ENCODE measurements at regions not wholly inside any gene's neighbourhood (a gene's known extent, or its start where the extent isn't known, plus 50 kb on each side); places are given as distances from the start of the nearest gene placed in this dataset.
"Not testable (repeated sequence)": the region's sequence is repeated elsewhere in the genome, so short reads cannot be mapped to it uniquely, and the experiment has no call there.

- no peak for DNase-seq (ENCODE audit: extremely low read depth, low read depth)
Observed at GRCh38 chr7:140283472-140283871, 106.7 kb upstream of the KDM7A start.

GRCh38 chr7:140281960-140282359, 105.2 kb upstream of the KDM7A start:
- no peak for DNase-seq (ENCODE audit: extremely low read depth, low read depth)

- DNase-seq (ENCODE audit: extremely low read depth, low read depth), result no peak
Observed at GRCh38 chr7:140281255-140281654, 104.5 kb upstream of the KDM7A start.

GRCh38 chr7:140276001-140276400, 99.2 kb upstream of the KDM7A start:
- no peak for DNase-seq (ENCODE audit: extremely low read depth, low read depth)

- DNase-seq (ENCODE audit: extremely low read depth, low read depth), result no peak
Observed at GRCh38 chr7:140275069-140275965, 98.5 kb upstream of the KDM7A start.

- DNase-seq (ENCODE audit: extremely low read depth, low read depth), result no peak
Observed at GRCh38 chr7:140273417-140273816, 96.6 kb upstream of the KDM7A start.

- not testable (repeated sequence) for DNase-seq (ENCODE audit: extremely low read depth, low read depth)
Observed at GRCh38 chr7:140271643-140271968, 94.8 kb upstream of the KDM7A start.

- DNase-seq (ENCODE audit: extremely low read depth, low read depth), result no peak
Observed at GRCh38 chr7:140269004-140269638, 92.3 kb upstream of the KDM7A start.

- no peak for DNase-seq (ENCODE audit: extremely low read depth, low read depth)
Observed at GRCh38 chr7:140267381-140268226, 90.8 kb upstream of the KDM7A start.

- DNase-seq (ENCODE audit: extremely low read depth, low read depth), result no peak
Observed at GRCh38 chr7:140263277-140263676, 86.5 kb upstream of the KDM7A start.

- DNase-seq (ENCODE audit: extremely low read depth, low read depth), result no peak
Observed at GRCh38 chr7:140262242-140262903, 85.6 kb upstream of the KDM7A start.

GRCh38 chr7:140261522-140261921, 84.7 kb upstream of the KDM7A start:
- no peak for DNase-seq (ENCODE audit: extremely low read depth, low read depth)

- no peak for DNase-seq (ENCODE audit: extremely low read depth, low read depth)
Observed at GRCh38 chr7:140261105-140261486, 84.3 kb upstream of the KDM7A start.

GRCh38 chr7:140260352-140261104, 83.7 kb upstream of the KDM7A start:
- DNase-seq (ENCODE audit: extremely low read depth, low read depth), result no peak

- not testable (repeated sequence) for DNase-seq (ENCODE audit: extremely low read depth, low read depth)
Observed at GRCh38 chr7:140257278-140257677, 80.5 kb upstream of the KDM7A start.

- DNase-seq (ENCODE audit: extremely low read depth, low read depth), result not testable (repeated sequence)
Observed at GRCh38 chr7:140254976-140255375, 78.2 kb upstream of the KDM7A start.

GRCh38 chr7:140249036-140249806, 72.4 kb upstream of the KDM7A start:
- DNase-seq (ENCODE audit: extremely low read depth, low read depth), result no peak

- DNase-seq (ENCODE audit: extremely low read depth, low read depth), result no peak
Observed at GRCh38 chr7:140247559-140247958, 70.8 kb upstream of the KDM7A start.

GRCh38 chr7:140245611-140246105, 68.9 kb upstream of the KDM7A start:
- DNase-seq (ENCODE audit: extremely low read depth, low read depth), result no peak
